ENCODE measurements at regions not wholly inside any gene's neighbourhood (a gene's known extent, or its start where the extent isn't known, plus 50 kb on each side); places are given as distances from the start of the nearest gene placed in this dataset.

GRCh38 chr16:65576139-65576538 lies 454.3 kb upstream of the CDH11 start:
- no peaks in the 10 kb centered on the region for H4K20me1 ChIP-seq (ENCODE audit: control insufficient read depth, insufficient read depth, low read depth, low read length)
- H3K27ac ChIP-seq (ENCODE audit: low read depth, low read length) = no peak overlapping the region
- H3K4me1 ChIP-seq (ENCODE audit: control insufficient read depth, low read length) = no peaks in the 10 kb centered on the region
- no peaks in the 10 kb centered on the region for H3K79me2 ChIP-seq (ENCODE audit: control insufficient read depth, low read length)
- TF ChIP-seq CTCF (IDR thresholded peaks at IDR 0.05; ENCODE audit: low read depth, low read length, poor library complexity, severe bottlenecking) (no peak), EZH2phosphoT487 (IDR thresholded peaks at IDR 0.05; ENCODE audit: borderline replicate concordance, low read length) (no peak)
- H3K4me2 ChIP-seq (ENCODE audit: low read length) = no peak overlapping the region
- H3F3A ChIP-seq (ENCODE audit: control insufficient read depth, insufficient read depth) = no peaks in the 10 kb centered on the region
- no peaks in the 10 kb centered on the region for H3K9me2 ChIP-seq (replicated peaks; ENCODE audit: control insufficient read depth, low read length)
- no peaks in the 10 kb centered on the region for H3K36me3 ChIP-seq (ENCODE audit: control insufficient read depth, low read length)
- H3K9me3 ChIP-seq (ENCODE audit: control insufficient read depth, insufficient read depth, low read length) = no peaks in the 10 kb centered on the region
- H3K4me3 ChIP-seq (ENCODE audit: low read length) = no peak overlapping the region
- no peaks in the 10 kb centered on the region for H3K27me3 ChIP-seq (ENCODE audit: control insufficient read depth, low read length)

GRCh38 chr16:65574326-65574966 lies 452.6 kb upstream of the CDH11 start:
- Histone ChIP-seq H3K9me3 (ENCODE audit: control insufficient read depth, insufficient read depth, low read length) (no peaks in the 10 kb centered on the region), H3K36me3 (ENCODE audit: control insufficient read depth, low read length) (no peaks in the 10 kb centered on the region), H3K27ac (ENCODE audit: low read depth, low read length) (no peak overlapping the region), H3K4me2 (ENCODE audit: low read length) (no peak overlapping the region), H3K9me2 (replicated peaks; ENCODE audit: control insufficient read depth, low read length) (no peaks in the 10 kb centered on the region), H3K4me3 (ENCODE audit: low read length) (no peak overlapping the region), H3K27me3 (ENCODE audit: control insufficient read depth, low read length) (no peaks in the 10 kb centered on the region), H4K20me1 (ENCODE audit: control insufficient read depth, insufficient read depth, low read depth, low read length) (no peaks in the 10 kb centered on the region), H3F3A (ENCODE audit: control insufficient read depth, insufficient read depth) (no peaks in the 10 kb centered on the region), H3K4me1 (ENCODE audit: control insufficient read depth, low read length) (no peaks in the 10 kb centered on the region), H3K79me2 (ENCODE audit: control insufficient read depth, low read length) (no peaks in the 10 kb centered on the region)
- TF ChIP-seq CTCF (IDR thresholded peaks at IDR 0.05; ENCODE audit: low read depth, low read length, poor library complexity, severe bottlenecking) (no peak), EZH2phosphoT487 (IDR thresholded peaks at IDR 0.05; ENCODE audit: borderline replicate concordance, low read length) (no peak)

- Histone ChIP-seq H3K4me3 (ENCODE audit: low read length) (no peak overlapping the region), H3K9me3 (ENCODE audit: control insufficient read depth, insufficient read depth, low read length) (no peaks in the 10 kb centered on the region), H3K27me3 (ENCODE audit: control insufficient read depth, low read length) (no peaks in the 10 kb centered on the region), H4K20me1 (ENCODE audit: control insufficient read depth, insufficient read depth, low read depth, low read length) (no peaks in the 10 kb centered on the region), H3K9me2 (replicated peaks; ENCODE audit: control insufficient read depth, low read length) (no peaks in the 10 kb centered on the region), H3K36me3 (ENCODE audit: control insufficient read depth, low read length) (no peaks in the 10 kb centered on the region), H3K79me2 (ENCODE audit: control insufficient read depth, low read length) (no peaks in the 10 kb centered on the region), H3K27ac (ENCODE audit: low read depth, low read length) (no peak overlapping the region), H3F3A (ENCODE audit: control insufficient read depth, insufficient read depth) (no peaks in the 10 kb centered on the region), H3K4me2 (ENCODE audit: low read length) (no peak overlapping the region), H3K4me1 (ENCODE audit: control insufficient read depth, low read length) (no peaks in the 10 kb centered on the region)
- TF ChIP-seq CTCF (IDR thresholded peaks at IDR 0.05; ENCODE audit: low read depth, low read length, poor library complexity, severe bottlenecking) (no peak), EZH2phosphoT487 (IDR thresholded peaks at IDR 0.05; ENCODE audit: borderline replicate concordance, low read length) (no peak)
These were observed 450.3 kb upstream of the CDH11 start for GRCh38 chr16:65572156-65572555.

Data from DOHH2 (cell line).